CD4-positive, CD25-positive, alpha-beta regulatory T cell (primary cell): ENCODE measurements at regions not wholly inside any gene's neighbourhood (a gene's known extent, or its start where the extent isn't known, plus 50 kb on each side); places are given as distances from the start of the nearest gene placed in this dataset.

Source experiments
- ATAC-seq, 2 donors: fragments of 150-1000 bp; cut with Tn5 transposase; one replicate each; pipeline ENCODE4 v1.10.0; 2021; ENCODE audit warnings: low read depth in 2 of 2, moderate number of reproducible peaks in 2 of 2, moderate library complexity in 1 of 2
- DNase-seq, 3 donors: peaks; one replicate each; pipeline versions ENCODE4 v3.0.0 to v3.0.0-alpha.2; 2012 to 2022; ENCODE audit warnings: mixed read lengths in 1 of 3
- H3K27ac ChIP-seq: one replicate; pipeline ENCODE4 v1.7.0; 2013; ENCODE audit warnings: mild to moderate bottlenecking, low read length; ENCODE audit not compliant: insufficient read depth, poor library complexity, severe bottlenecking
- H3K27me3 ChIP-seq: one replicate; pipeline ENCODE4 v1.7.0; 2013; ENCODE audit warnings: low read length; ENCODE audit not compliant: control insufficient read depth, insufficient read depth
- H3K36me3 ChIP-seq: one replicate; pipeline ENCODE4 v1.7.0; 2013; ENCODE audit warnings: mild to moderate bottlenecking, low read length, moderate library complexity; ENCODE audit not compliant: control insufficient read depth, insufficient read depth
- H3K4me1 ChIP-seq: 2 replicates; pipeline ENCODE4 v1.7.0; 2013; ENCODE audit warnings: mild to moderate bottlenecking, low read length; ENCODE audit not compliant: insufficient read depth, control insufficient read depth, poor library complexity, severe bottlenecking
- H3K4me3 ChIP-seq: one replicate; pipeline ENCODE4 v1.7.0; 2013; ENCODE audit warnings: low read depth, mild to moderate bottlenecking, low read length, moderate library complexity
- H3K9me3 ChIP-seq, 2 experiments: 1 replicate in 1 of 2; 2 replicates in 1 of 2; pipeline ENCODE4 v1.7.0; 2013; ENCODE audit warnings: low read length in 2 of 2, mild to moderate bottlenecking in 1 of 2, moderate library complexity in 1 of 2; ENCODE audit not compliant: control insufficient read depth in 2 of 2
- H3K27ac Mint-ChIP-seq, 3 donors: one replicate each; pipeline ENCODE4 v1.8.0; 2020 to 2022; ENCODE audit warnings: mild to moderate bottlenecking in 3 of 3, mixed read lengths in 3 of 3, moderate library complexity in 2 of 3
- H3K27me3 Mint-ChIP-seq: one replicate; pipeline ENCODE4 v1.8.0; 2022; ENCODE audit warnings: mild to moderate bottlenecking, mixed read lengths
- H3K36me3 Mint-ChIP-seq: one replicate; pipeline ENCODE4 v1.8.0; 2020; ENCODE audit warnings: mixed read lengths
- H3K4me1 Mint-ChIP-seq, 4 donors: one replicate each; pipeline ENCODE4 v1.8.0; 2020 to 2022; ENCODE audit warnings: mixed read lengths in 4 of 4, mild to moderate bottlenecking in 1 of 4
- H3K4me3 Mint-ChIP-seq, 4 donors: one replicate each; pipeline ENCODE4 v1.8.0; 2020 to 2022; ENCODE audit warnings: mild to moderate bottlenecking in 4 of 4, mixed read lengths in 4 of 4, moderate library complexity in 3 of 4
- H3K9me3 Mint-ChIP-seq, 7 donors: one replicate each; pipeline ENCODE4 v1.8.0; 2020 to 2022; ENCODE audit warnings: mixed read lengths in 7 of 7, mild to moderate bottlenecking in 3 of 7, moderate library complexity in 2 of 7

GRCh38 chr6:112591329-112591728 is 244.2 kb downstream of the RFPL4B start:
- peaks cover 4% of the 10 kb centered on the region for H3K27me3 Mint-ChIP-seq
- H3K9me3 Mint-ChIP-seq = peaks cover 0 to 27% (median 5%) of the 10 kb centered on the region in 7 donors
- H3K36me3 Mint-ChIP-seq = no peaks in the 10 kb centered on the region
- ATAC-seq = no peak
- no peak overlapping the region for H3K4me3 ChIP-seq
- no peaks in the 10 kb centered on the region for H3K4me1 Mint-ChIP-seq
- H3K27ac Mint-ChIP-seq = no peak overlapping the region
- H3K4me3 Mint-ChIP-seq = no peak overlapping the region
- H3K9me3 ChIP-seq = no peaks in the 10 kb centered on the region
- no peaks in the 10 kb centered on the region for H3K36me3 ChIP-seq
- no peak for DNase-seq
- H3K27ac ChIP-seq = no peak overlapping the region
- no peaks in the 10 kb centered on the region for H3K27me3 ChIP-seq
- H3K4me1 ChIP-seq = no peaks in the 10 kb centered on the region

GRCh38 chr6:112592159-112592558 is 245.0 kb downstream of the RFPL4B start:
- ATAC-seq (no peak), DNase-seq (no peak)
- Histone ChIP-seq H3K4me1 (no peaks in the 10 kb centered on the region), H3K4me3 (no peak overlapping the region), H3K36me3 (no peaks in the 10 kb centered on the region), H3K9me3 (no peaks in the 10 kb centered on the region), H3K27ac (no peak overlapping the region), H3K27me3 (no peaks in the 10 kb centered on the region)
- Mint-ChIP-seq H3K27ac (no peak overlapping the region), H3K4me1 (no peaks in the 10 kb centered on the region), H3K27me3 (peaks cover 4% of the 10 kb centered on the region), H3K9me3 (peaks cover 0 to 23% (median 5%) of the 10 kb centered on the region in 7 donors), H3K36me3 (no peaks in the 10 kb centered on the region), H3K4me3 (no peak overlapping the region)

DNA sequence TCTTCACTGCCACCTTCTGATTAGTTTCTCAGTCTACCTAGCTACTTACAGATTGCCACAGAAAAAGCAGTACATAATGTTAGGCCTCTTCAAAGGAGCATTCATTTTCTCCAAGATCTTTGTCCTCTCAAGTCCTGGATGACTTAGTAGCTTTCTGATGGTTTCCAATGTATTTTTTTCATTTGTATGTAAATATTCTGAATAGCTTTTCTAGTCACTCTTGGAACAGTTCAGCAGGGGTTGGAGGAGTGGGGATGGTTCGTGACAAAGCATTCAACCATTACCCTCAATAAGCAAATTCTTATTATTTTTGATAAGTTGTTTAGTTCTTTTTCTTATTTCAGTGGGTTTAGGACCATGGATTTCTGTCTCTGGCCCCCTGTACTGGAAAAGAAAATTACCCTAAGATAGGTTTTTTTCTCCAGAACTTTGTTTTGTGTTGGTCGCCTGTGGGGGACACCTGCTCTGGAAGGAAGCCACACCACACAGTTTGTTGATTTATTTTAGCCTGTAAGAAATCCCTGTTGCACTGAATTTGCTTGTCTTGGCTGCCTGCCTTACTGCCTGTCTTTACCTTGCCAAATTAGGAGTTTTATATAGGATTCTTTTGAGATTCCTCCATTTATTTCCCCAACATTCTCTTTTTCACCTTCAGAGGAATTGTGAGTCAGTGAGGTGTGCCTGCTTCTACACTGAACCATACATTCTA is 247.9 kb downstream of the RFPL4B start:
- Histone ChIP-seq H3K9me3 (no peaks in the 10 kb centered on the region), H3K27ac (no peak overlapping the region), H3K4me3 (no peak overlapping the region), H3K4me1 (no peaks in the 10 kb centered on the region), H3K27me3 (no peaks in the 10 kb centered on the region), H3K36me3 (no peaks in the 10 kb centered on the region)
- no peak overlapping the region for H3K4me3 Mint-ChIP-seq
- H3K4me1 Mint-ChIP-seq = no peaks in the 10 kb centered on the region
- peaks cover 2 to 23% (median 6%) of the 10 kb centered on the region in 7 donors for H3K9me3 Mint-ChIP-seq
- H3K27me3 Mint-ChIP-seq = peaks cover 4% of the 10 kb centered on the region
- DNase-seq (no peak), ATAC-seq (no peak)
- H3K27ac Mint-ChIP-seq = no peak overlapping the region
- H3K36me3 Mint-ChIP-seq = no peaks in the 10 kb centered on the region

DNA sequence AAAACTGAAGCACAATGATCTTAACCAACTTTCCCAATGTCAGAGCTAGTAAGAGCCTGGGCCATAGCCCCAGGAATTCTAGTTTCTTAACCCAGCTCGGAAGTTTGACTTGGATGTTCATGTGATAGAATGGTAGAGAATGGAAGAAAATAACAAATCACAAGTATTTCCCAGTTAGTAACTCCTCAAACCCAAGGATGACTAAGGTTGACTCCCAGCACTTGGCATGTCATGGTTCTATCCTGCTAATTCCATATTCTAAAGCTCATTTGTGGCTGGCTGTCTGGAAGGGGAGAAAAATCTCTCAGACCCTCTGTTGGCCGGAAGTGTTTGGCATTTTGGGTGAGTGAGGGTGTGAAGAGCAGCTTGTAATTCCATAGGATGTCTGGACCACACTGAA is 248.7 kb downstream of the RFPL4B start:
- no peaks in the 10 kb centered on the region for H3K9me3 ChIP-seq
- peaks cover 1% of the 10 kb centered on the region for H3K27me3 Mint-ChIP-seq
- no peaks in the 10 kb centered on the region for H3K36me3 ChIP-seq
- no peak for ATAC-seq
- H3K27me3 ChIP-seq = no peaks in the 10 kb centered on the region
- H3K27ac Mint-ChIP-seq = no peak overlapping the region
- H3K4me1 Mint-ChIP-seq = no peaks in the 10 kb centered on the region
- H3K27ac ChIP-seq = no peak overlapping the region
- no peak overlapping the region for H3K4me3 Mint-ChIP-seq
- DNase-seq = no peak
- no peak overlapping the region for H3K4me3 ChIP-seq
- peaks cover 2 to 23% (median 9%) of the 10 kb centered on the region in 7 donors for H3K9me3 Mint-ChIP-seq
- H3K36me3 Mint-ChIP-seq = no peaks in the 10 kb centered on the region
- no peaks in the 10 kb centered on the region for H3K4me1 ChIP-seq

DNA sequence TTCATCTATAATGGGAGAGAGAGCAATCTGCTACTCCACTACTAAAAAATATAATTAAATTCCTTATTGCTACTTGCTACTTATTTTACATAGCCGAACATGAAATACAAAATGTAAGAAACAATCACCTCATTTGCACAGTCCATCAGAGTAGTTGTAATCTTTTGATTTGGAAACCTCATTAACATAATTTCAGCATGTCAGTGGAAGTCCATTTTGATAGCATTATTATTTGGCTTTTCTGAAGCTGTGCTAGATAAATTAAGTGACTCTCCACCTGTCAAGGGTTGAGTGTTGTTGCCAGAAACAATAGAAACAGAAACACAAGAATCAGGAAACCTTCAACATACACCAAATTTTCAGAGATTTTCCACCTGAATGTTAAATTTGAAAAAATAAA is 250.0 kb downstream of the RFPL4B start:
- Histone ChIP-seq H3K4me1 (no peaks in the 10 kb centered on the region), H3K27ac (no peak overlapping the region), H3K27me3 (no peaks in the 10 kb centered on the region), H3K36me3 (no peaks in the 10 kb centered on the region), H3K4me3 (no peak overlapping the region), H3K9me3 (no peaks in the 10 kb centered on the region)
- Mint-ChIP-seq H3K36me3 (no peaks in the 10 kb centered on the region), H3K4me1 (no peaks in the 10 kb centered on the region), H3K27ac (no peak overlapping the region), H3K27me3 (no peaks in the 10 kb centered on the region), H3K9me3 (peaks cover 2 to 23% (median 9%) of the 10 kb centered on the region in 7 donors), H3K4me3 (no peak overlapping the region)
- DNase-seq (no peak), ATAC-seq (no peak)

DNA sequence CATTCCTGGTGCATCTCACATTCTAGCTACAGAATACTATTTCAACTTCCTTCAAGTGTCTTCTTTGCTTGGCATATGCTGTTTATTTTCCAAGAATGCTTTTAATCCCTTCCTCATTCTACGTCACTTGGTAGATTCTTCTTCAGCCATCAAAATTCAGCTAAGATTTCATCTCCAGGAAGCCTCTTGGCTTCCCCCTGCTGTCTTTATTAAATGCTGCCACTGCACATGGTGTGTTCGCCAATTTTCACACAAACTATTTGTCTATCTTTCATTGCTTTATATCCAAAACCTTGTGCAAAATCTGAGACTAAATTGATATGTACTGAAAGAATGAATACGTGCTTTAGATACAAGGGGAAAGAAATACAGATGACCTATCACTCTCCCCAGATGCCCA is 253.0 kb downstream of the RFPL4B start:
- Histone ChIP-seq H3K36me3 (no peaks in the 10 kb centered on the region), H3K4me1 (no peaks in the 10 kb centered on the region), H3K4me3 (no peak overlapping the region), H3K27ac (no peak overlapping the region), H3K9me3 (no peaks in the 10 kb centered on the region), H3K27me3 (no peaks in the 10 kb centered on the region)
- peaks cover 2 to 19% (median 7%) of the 10 kb centered on the region in 7 donors for H3K9me3 Mint-ChIP-seq
- no peaks in the 10 kb centered on the region for H3K4me1 Mint-ChIP-seq
- H3K27me3 Mint-ChIP-seq = no peaks in the 10 kb centered on the region
- H3K27ac Mint-ChIP-seq = no peak overlapping the region
- no peak overlapping the region for H3K4me3 Mint-ChIP-seq
- no peak for ATAC-seq
- no peaks in the 10 kb centered on the region for H3K36me3 Mint-ChIP-seq
- DNase-seq = no peak

- no peaks in the 10 kb centered on the region for H3K9me3 ChIP-seq
- H3K27me3 ChIP-seq = no peaks in the 10 kb centered on the region
- Mint-ChIP-seq H3K36me3 (no peaks in the 10 kb centered on the region), H3K4me3 (no peak overlapping the region), H3K27me3 (no peaks in the 10 kb centered on the region), H3K9me3 (peaks cover 5 to 14% (median 9%) of the 10 kb centered on the region in 7 donors), H3K4me1 (no peaks in the 10 kb centered on the region), H3K27ac (no peak overlapping the region)
- no peak overlapping the region for H3K27ac ChIP-seq
- H3K4me3 ChIP-seq = no peak overlapping the region
- no peaks in the 10 kb centered on the region for H3K36me3 ChIP-seq
- DNase-seq (no peak), ATAC-seq (no peak)
- no peaks in the 10 kb centered on the region for H3K4me1 ChIP-seq
Observed at GRCh38 chr6:112603726-112604125, 256.6 kb downstream of the RFPL4B start.

DNA sequence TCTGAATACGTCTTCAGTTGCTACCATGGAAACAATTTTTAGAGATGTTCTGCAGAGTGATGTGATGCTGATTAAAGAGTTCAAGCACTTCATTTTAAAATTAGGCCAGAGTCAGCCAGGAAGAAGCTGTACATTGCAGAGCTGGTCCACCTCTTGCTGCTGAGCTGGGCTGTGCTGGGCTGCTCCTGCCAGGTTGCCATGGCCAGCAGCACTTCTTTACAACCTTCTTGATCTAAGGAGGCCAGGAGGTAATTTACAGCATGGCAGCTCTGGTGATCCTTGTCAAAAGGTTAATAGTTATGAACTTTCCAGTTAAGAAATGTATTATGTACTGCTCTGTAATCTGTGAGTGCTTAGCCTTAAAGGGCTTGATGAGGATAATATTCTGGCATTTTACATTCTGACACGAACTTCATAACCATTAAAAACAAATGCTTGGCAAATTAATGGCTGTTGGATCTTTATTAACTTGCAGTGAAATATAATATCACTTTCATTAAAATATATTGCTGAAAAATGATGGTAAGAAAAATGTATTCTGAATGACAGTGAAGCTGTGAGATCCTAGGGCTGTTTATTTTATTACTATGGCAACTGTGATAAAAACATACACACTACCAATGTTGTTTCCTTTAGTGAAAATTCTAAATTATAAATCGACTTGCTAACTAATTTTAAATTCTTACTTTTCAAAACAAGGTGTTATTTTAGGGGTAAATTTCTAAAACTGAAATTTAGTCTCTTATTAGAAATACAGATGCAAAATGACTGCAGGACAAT is 259.7 kb downstream of the RFPL4B start:
- H3K27ac Mint-ChIP-seq = no peak overlapping the region
- H3K27me3 Mint-ChIP-seq = no peaks in the 10 kb centered on the region
- no peaks in the 10 kb centered on the region for H3K27me3 ChIP-seq
- no peaks in the 10 kb centered on the region for H3K36me3 ChIP-seq
- no peak overlapping the region for H3K4me3 ChIP-seq
- H3K27ac ChIP-seq = no peak overlapping the region
- peaks cover 0 to 25% (median 7%) of the 10 kb centered on the region in 7 donors for H3K9me3 Mint-ChIP-seq
- H3K4me1 Mint-ChIP-seq = no peaks in the 10 kb centered on the region
- no peaks in the 10 kb centered on the region for H3K9me3 ChIP-seq
- H3K4me1 ChIP-seq = no peaks in the 10 kb centered on the region
- no peak overlapping the region for H3K4me3 Mint-ChIP-seq
- H3K36me3 Mint-ChIP-seq = no peaks in the 10 kb centered on the region
- ATAC-seq (no peak), DNase-seq (no peak)
